OCI-LY1 (cell line): ENCODE measurements at regions not wholly inside any gene's neighbourhood (a gene's known extent, or its start where the extent isn't known, plus 50 kb on each side); places are given as distances from the start of the nearest gene placed in this dataset.

Source experiments
- H2AFZ ChIP-seq: fragments of 200-600 bp; sonication (generic), shearing (Covaris generic); 2 replicates; pipeline ENCODE4 v1.6.0; 2014; ENCODE audit warnings: antibody characterized with exemption, mild to moderate bottlenecking, low read length
- H3F3A ChIP-seq: fragments of 200-600 bp; sonication (generic), shearing (Covaris generic); 2 replicates; pipeline ENCODE4 v1.6.0; 2014; ENCODE audit warnings: mild to moderate bottlenecking, antibody characterized with exemption, low read length, moderate library complexity; ENCODE audit not compliant: insufficient read depth
- H3K27ac ChIP-seq: fragments of 200-600 bp; sonication (generic); 2 replicates; pipeline ENCODE4 v1.5.1; 2014; ENCODE audit warnings: low read length, mixed run types, mild to moderate bottlenecking, low read depth; ENCODE audit not compliant: poor library complexity, severe bottlenecking
- H3K27me3 ChIP-seq: fragments of 200-600 bp; sonication (generic); 2 replicates; pipeline ENCODE4 v1.6.0; 2014; ENCODE audit warnings: antibody characterized with exemption, mild to moderate bottlenecking, low read length, moderate library complexity; ENCODE audit not compliant: insufficient read depth
- H3K36me3 ChIP-seq: fragments of 200-600 bp; sonication (generic); 2 replicates; pipeline ENCODE4 v1.6.1; 2014; ENCODE audit warnings: mild to moderate bottlenecking, antibody characterized with exemption, low read length, moderate library complexity, mixed read lengths; ENCODE audit not compliant: insufficient read depth
- H3K4me1 ChIP-seq: fragments of 200-600 bp; sonication (generic); 2 replicates; pipeline ENCODE4 v1.5.1; 2014; ENCODE audit warnings: mild to moderate bottlenecking, low read length, moderate library complexity; ENCODE audit not compliant: insufficient read depth, severe bottlenecking
- H3K4me2 ChIP-seq: fragments of 200-600 bp; sonication (generic), shearing (Covaris generic); 2 replicates; pipeline ENCODE4 v1.6.1; 2014; ENCODE audit warnings: low read length
- H3K4me3 ChIP-seq: fragments of 200-600 bp; sonication (generic); 2 replicates; pipeline ENCODE4 v1.5.1; 2014; ENCODE audit warnings: low read length, low read depth, mild to moderate bottlenecking, mixed read lengths; ENCODE audit not compliant: poor library complexity, severe bottlenecking
- H3K79me2 ChIP-seq: fragments of 200-600 bp; shearing (Covaris generic); 2 replicates; pipeline ENCODE4 v1.6.1; 2016; ENCODE audit warnings: mixed run types, low read length, mixed read lengths; ENCODE audit not compliant: insufficient read depth
- H3K9ac ChIP-seq: fragments of 200-600 bp; sonication (generic), shearing (Covaris generic); 2 replicates; pipeline ENCODE4 v1.6.1; 2014; ENCODE audit warnings: mild to moderate bottlenecking, low read length, mixed read lengths
- H3K9me2 ChIP-seq: fragments of 200-600 bp; sonication (generic), shearing (Covaris generic); 2 replicates; pipeline ENCODE4 v1.6.1; 2014; ENCODE audit warnings: low read depth, mild to moderate bottlenecking, low read length, mixed read lengths
- H3K9me3 ChIP-seq: fragments of 200-600 bp; shearing (Covaris generic); 2 replicates; pipeline ENCODE4 v1.6.1; 2014; ENCODE audit warnings: low read length, mixed read lengths
- H4K20me1 ChIP-seq: fragments of 200-600 bp; sonication (generic), shearing (Covaris generic); 2 replicates; pipeline ENCODE4 v1.6.0; 2016; ENCODE audit warnings: mild to moderate bottlenecking, low read length; ENCODE audit not compliant: insufficient read depth
- CTCF ChIP-seq: fragments of 200-600 bp; sonication (generic), shearing (Covaris generic); IDR thresholded peaks from 2 replicates; pipeline ENCODE4 v1.5.1; 2017; ENCODE audit warnings: mild to moderate bottlenecking, antibody characterized with exemption, low read length, moderate library complexity, mixed read lengths
- EZH2 ChIP-seq: fragments of 200-600 bp; sonication (generic), shearing (Covaris generic); IDR thresholded peaks from 2 replicates; pipeline ENCODE4 v1.8.0; 2017; ENCODE audit warnings: borderline replicate concordance, mixed run types, mild to moderate bottlenecking, antibody characterized with exemption, low read length, moderate library complexity, mixed read lengths

- H2AFZ ChIP-seq = no peak overlapping the region
- no peaks in the 10 kb centered on the region for H3K36me3 ChIP-seq
- no peak overlapping the region for H3K9ac ChIP-seq
- H4K20me1 ChIP-seq = no peaks in the 10 kb centered on the region
- no peaks in the 10 kb centered on the region for H3K27me3 ChIP-seq
- no peak overlapping the region for H3K4me3 ChIP-seq
- no peaks in the 10 kb centered on the region for H3K9me2 ChIP-seq
- no peaks in the 10 kb centered on the region for H3F3A ChIP-seq
- no peaks in the 10 kb centered on the region; the same call in 1 of the 2 replicates for H3K9me3 ChIP-seq
- peaks cover 4% of the 10 kb centered on the region for H3K4me1 ChIP-seq
- H3K4me2 ChIP-seq = no peak overlapping the region
- H3K27ac ChIP-seq = no peak overlapping the region
- TF ChIP-seq EZH2 (no peak), CTCF (no peak)
- H3K79me2 ChIP-seq = no peaks in the 10 kb centered on the region
These were observed 205.7 kb upstream of the SAMSN1 start for GRCh38 chr21:14751602-14752344.

GRCh38 chr21:14751011-14751410 is 204.9 kb upstream of the SAMSN1 start:
- Histone ChIP-seq H3K79me2 (no peaks in the 10 kb centered on the region), H3K36me3 (no peaks in the 10 kb centered on the region), H3K27me3 (no peaks in the 10 kb centered on the region), H3K4me2 (no peak overlapping the region), H3K9me3 (no peaks in the 10 kb centered on the region), H3K9me2 (no peaks in the 10 kb centered on the region), H3K4me1 (peaks cover 4% of the 10 kb centered on the region), H3K9ac (no peak overlapping the region), H3K27ac (no peak overlapping the region), H2AFZ (no peak overlapping the region), H3F3A (no peaks in the 10 kb centered on the region), H4K20me1 (no peaks in the 10 kb centered on the region), H3K4me3 (no peak overlapping the region)
- no peak for TF ChIP-seq CTCF
- TF ChIP-seq EZH2 = no peak

GRCh38 chr21:14750041-14750440 is 203.9 kb upstream of the SAMSN1 start:
- Histone ChIP-seq H3K27ac (no peak overlapping the region), H4K20me1 (no peaks in the 10 kb centered on the region), H3K27me3 (no peaks in the 10 kb centered on the region), H3K79me2 (no peaks in the 10 kb centered on the region), H3K9me3 (no peaks in the 10 kb centered on the region), H3K9ac (no peak overlapping the region), H3K9me2 (no peaks in the 10 kb centered on the region), H3K36me3 (no peaks in the 10 kb centered on the region), H3K4me3 (no peak overlapping the region), H3K4me1 (peaks cover 4% of the 10 kb centered on the region), H3F3A (no peaks in the 10 kb centered on the region), H3K4me2 (no peak overlapping the region), H2AFZ (no peak overlapping the region)
- TF ChIP-seq EZH2 (no peak), CTCF (no peak)
